HG03575 (cell line): ENCODE measurements at regions not wholly inside any gene's neighbourhood (a gene's known extent, or its start where the extent isn't known, plus 50 kb on each side); places are given as distances from the start of the nearest gene placed in this dataset.
A peak's percentile ranks its signal among the peaks of the same experiment; 100 is the strongest.
"Not testable (repeated sequence)": the region's sequence is repeated elsewhere in the genome, so short reads cannot be mapped to it uniquely, and the experiment has no call there.

Experiments
- ATAC-seq: cut with Tn5 transposase; IDR thresholded peaks from one replicate; pipeline ENCODE4 v1.9.1; 2021; ENCODE audit not compliant: unreplicated experiment, insufficient number of reproducible peaks, low FRiP score; ENCODE audit errors: extremely low read depth

GRCh38 chr16:58962811-58963210 is 228.7 kb upstream of the GOT2 start:
- ATAC-seq, result no peak

GRCh38 chr16:58960484-58960883 is 226.4 kb upstream of the GOT2 start:
- ATAC-seq, result no peak

DNA sequence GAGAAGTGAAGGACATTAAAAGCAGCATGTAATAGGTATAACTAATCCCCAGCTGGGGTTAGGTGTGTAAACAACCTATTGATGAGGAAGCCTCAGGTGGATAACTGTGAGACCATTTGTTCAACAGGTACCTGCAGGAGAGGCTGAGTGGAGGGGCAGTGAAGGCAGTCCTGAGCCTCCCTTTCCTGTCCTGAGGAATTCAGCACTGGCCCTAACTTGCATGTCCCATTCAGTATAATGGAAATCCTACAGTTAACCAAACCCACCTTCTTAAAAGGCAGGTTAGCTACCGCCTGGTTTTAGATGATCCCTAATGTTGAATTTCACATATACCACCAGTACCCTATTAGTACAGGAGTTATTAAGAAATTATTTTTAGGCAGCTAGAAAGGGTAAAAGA is 225.9 kb upstream of the GOT2 start:
- ATAC-seq, result no peak

DNA sequence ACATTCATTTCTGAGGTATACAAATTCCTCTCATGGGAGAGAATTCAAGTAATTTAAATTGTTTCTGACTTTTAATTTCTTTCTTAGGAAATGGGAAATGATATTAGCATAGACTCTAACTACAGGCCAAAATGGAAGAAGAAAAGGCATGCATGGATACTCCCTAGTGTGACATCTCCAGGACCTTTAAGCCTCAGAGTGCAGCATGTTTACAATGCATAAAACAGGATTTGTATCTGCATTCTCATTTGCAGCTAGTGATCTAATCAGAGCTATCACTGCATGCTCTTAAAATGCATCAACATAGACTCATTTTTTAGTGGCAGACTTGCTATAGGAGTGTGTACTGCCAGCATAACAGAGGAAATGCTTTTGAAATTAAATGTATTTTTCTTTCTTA is 224.6 kb upstream of the GOT2 start:
- ATAC-seq, result no peak

DNA sequence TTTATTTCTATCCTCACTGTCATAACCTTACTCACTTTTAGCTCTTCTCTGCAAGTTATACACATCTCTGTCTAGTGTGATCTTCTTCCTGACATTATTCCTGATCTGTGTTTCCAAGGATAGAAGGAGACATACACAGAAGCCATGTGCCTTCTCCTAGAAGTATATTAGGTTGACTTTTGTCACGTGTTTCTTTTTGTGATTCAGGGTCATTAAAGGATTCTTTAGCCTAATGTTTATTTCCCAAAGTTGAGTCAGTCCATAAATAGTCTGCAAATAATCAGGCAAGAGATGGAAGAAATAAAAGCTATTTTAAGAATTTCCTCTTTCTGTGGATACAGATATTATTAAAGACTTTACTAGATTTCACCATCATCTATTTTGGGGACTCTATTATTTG is 214.1 kb upstream of the GOT2 start:
- no peak for ATAC-seq

DNA sequence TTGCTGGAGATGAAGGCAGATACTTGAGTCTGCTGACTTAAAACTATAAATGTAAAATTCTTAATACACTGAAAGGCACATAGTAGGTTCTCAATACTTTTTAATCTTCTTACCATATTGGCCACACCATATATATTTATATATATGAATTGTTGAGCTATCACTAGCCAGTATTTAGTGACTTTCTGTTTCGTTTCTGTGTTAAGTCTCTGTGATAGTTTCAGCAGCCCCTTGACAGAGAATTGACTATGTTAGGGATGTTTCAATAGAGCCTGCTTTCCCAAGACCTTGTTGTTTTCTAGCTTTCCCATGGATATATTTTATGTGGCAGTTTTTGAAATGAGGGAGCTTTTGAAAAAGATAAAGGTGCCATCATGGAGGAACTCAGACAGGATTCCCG is 206.5 kb upstream of the GOT2 start:
- ATAC-seq, result no peak

DNA sequence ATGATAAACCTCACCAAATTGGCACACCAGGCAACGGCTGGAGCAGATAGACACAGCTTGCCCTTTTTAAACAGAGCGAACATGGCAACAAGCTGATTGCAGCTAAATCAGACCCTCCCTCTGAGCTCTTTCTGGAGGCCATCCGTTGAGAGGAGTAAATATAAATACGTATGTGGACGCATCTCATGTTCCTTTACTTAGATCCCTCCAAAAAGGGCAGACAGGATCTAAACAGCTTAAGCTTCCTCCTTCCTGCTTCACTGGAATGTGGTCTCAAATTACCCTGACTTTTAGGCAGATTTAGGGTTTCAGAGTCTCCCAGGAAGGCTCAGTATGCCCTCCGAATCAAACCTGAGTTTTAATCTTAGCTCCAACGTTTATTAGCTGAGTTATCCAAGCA is 204.7 kb upstream of the GOT2 start:
- no peak for ATAC-seq

DNA sequence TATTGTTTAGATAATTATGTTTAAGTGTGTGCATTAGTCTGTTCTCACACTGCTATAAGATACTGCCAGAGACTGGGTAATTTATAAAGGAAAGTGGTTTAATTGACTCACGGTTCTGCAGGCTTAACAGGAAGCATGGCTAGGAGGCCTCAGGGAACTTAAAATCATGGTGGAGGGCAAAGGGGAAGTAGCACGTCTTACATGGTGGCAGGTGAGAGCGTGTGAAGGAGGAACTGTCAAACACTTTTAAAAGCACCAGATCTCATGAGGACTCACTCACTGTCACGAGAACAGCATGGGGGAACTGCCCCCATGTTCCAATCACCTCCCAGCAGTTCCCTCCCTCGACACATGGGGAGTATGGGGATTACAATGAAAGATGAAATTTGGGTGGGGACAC is 203.5 kb upstream of the GOT2 start:
- ATAC-seq, result no peak

DNA sequence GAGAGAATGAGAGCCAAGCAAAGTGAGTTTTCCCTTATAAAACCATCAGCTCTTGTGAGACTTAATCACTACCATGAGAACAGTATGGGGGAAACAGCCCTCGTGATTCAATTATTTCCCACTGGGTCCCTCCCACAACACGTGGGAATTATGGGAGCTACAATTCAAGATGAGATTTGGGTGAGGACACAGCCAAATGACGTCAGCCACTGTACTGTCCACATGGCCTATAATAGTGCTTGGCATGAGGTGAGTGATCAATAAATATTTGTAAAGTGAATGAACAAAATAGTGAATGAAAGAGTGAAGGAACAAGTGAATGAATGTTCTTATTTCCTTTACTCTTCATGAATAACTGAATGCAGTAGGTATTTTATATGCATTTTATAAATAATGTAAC is 199.1 kb upstream of the GOT2 start:
- no peak for ATAC-seq

- ATAC-seq, result no peak
These were observed 197.3 kb upstream of the GOT2 start for GRCh38 chr16:58931436-58931835.

- no peak for ATAC-seq
These were observed 189.0 kb upstream of the GOT2 start for GRCh38 chr16:58923094-58923493.

- no peak for ATAC-seq
These were observed 179.3 kb upstream of the GOT2 start for GRCh38 chr16:58913456-58913855.

- no peak for ATAC-seq
These were observed 178.5 kb upstream of the GOT2 start for GRCh38 chr16:58912571-58912970.

DNA sequence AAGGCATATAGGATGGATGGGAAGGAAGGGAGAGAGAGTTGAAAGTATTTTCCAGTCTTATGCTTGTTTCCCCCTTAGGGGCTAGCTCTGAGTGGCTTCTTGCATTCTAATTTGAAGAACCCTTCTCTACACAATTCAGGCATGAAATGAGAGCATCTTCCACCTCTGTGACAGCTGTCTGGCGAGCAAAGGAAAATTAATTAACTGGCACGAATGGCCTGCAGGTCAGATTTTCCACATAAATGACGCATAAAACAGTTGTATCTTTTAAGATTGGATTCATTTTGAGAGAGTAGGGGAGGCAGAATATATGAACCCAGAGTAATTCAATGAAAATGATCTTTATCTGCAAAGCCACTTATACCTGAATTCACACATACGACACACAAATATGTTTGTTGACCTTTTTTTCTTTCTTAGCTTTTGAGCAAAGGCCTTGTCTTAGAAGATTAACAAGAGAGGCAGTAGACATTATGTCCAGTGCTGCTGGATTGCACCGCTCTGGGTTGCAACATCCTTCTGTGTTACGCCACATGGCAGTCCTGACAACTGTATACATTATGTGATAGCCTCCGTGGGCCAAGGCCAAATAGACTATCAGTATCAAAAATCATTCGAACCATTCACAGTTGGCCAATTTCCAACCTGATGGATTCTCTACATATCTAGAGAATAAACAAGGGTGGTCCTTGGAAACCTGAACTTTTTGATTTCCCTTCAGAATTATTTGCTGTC is 173.0 kb upstream of the GOT2 start:
- no peak for ATAC-seq

DNA sequence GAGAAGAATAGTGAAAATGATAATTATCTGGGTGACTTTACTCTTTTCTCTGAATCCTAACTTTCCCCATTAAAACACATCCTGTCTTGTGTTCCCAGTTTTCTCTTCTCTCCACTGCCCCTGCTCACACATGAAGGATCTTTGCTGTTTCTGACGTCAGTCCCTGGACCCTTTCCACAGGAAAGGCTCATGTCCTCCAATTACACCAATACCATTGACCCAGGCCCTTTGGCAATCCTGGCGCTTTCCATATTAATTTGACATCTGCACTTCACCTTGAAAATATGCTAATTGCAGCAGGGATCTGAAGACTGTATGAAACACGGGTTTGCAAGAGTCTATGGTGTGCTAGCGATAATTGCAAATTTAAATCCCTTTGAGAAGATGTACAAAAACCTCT is 170.2 kb upstream of the GOT2 start:
- ATAC-seq, result no peak

DNA sequence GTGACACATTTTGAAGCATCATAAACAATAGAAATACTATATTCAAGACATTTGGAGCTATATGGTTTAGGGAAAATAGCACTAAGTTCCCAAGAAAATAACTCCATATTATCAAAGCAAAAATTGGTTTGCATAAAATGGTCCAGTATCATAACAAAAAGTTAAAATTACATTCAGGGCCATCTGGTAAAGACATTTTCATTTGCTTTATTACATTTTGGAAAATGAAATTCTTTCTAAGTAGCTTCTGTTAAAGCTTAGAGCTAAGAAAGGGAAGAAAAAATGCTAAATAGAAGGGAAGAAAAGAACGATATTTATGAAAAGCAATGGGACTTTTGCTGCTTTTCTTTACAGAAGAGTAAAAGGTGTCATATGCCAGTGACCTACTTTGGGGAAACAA is 155.4 kb upstream of the GOT2 start:
- ATAC-seq, result no peak

DNA sequence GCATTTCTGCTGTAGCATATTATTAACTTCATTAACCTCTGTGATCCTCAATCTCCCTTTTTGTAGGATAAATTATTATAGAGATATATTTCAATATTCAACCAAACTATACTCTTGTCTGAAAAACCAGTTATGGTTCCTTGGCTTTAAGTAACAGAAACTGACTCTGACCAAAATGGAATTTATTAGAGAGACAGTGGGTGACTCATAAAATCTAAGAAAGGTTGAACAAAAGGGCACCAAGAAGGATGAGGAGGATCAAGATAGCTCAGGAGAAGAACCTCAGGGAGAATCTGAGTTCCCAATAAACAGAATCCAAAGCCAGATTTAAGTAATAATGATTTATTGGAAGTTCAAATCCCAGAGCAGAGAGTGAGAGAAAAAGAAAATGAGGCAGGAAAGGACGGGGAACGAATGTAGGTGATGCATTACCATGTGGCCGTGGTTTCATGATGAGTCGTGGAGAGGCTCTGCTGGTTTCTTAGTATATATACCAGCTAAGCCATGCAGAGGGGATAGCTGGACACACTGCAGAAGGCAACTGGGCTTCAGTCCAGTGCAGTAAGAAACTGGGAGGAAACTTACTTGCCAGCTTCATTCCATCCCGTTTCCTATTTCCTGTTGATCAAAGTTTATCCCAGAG is 151.5 kb upstream of the GOT2 start:
- no peak for ATAC-seq

GRCh38 chr16:58884141-58884540 is 150.0 kb upstream of the GOT2 start:
- ATAC-seq, result no peak

- ATAC-seq, result no peak
These were observed 149.0 kb upstream of the GOT2 start for GRCh38 chr16:58883131-58883530.

GRCh38 chr16:58882292-58882691 is 148.2 kb upstream of the GOT2 start:
- peak; percentile 97 for ATAC-seq

GRCh38 chr16:58878641-58879040 is 144.5 kb upstream of the GOT2 start:
- ATAC-seq, result not testable (repeated sequence)
